ENCODE measurements at regions not wholly inside any gene's neighbourhood (a gene's known extent, or its start where the extent isn't known, plus 50 kb on each side); places are given as distances from the start of the nearest gene placed in this dataset.

- Histone ChIP-seq H3K9me3 (ENCODE audit: control insufficient read depth in 4 of 4, low read length in 3 of 4) (no peaks in the 10 kb centered on the region), H3K27me3 (ENCODE audit: control insufficient read depth in 4 of 4, insufficient read depth in 4 of 4, low read length in 3 of 4) (no peaks in the 10 kb centered on the region), H3K27ac (ENCODE audit: low read depth in 1 of 2, low read length in 2 of 2) (no peak overlapping the region), H3K36me3 (ENCODE audit: control insufficient read depth in 4 of 4, insufficient read depth in 3 of 4, low read depth in 1 of 4, low read length in 3 of 4) (no peaks in the 10 kb centered on the region), H3K4me1 (ENCODE audit: control insufficient read depth in 4 of 4, insufficient read depth in 4 of 4, low read length in 3 of 4) (no peaks in the 10 kb centered on the region), H3K9ac (ENCODE audit: low read depth in 1 of 2, low read length in 2 of 2) (no peak overlapping the region), H3K4me3 (ENCODE audit: low read depth in 1 of 3, low read length in 3 of 3) (no peak overlapping the region)
- WGBS: 83% methylated on average over 4 of the region's 4 CpGs
- TF ChIP-seq REST (IDR thresholded peaks at IDR 0.05) (no peak), TAF1 (conservative IDR thresholded peaks at IDR 0.05) (no peak)
- no peak for DNase-seq (ENCODE audit: low spot score)
Observed at GRCh38 chr13:110034031-110034549, 247.7 kb upstream of the IRS2 start.

GRCh38 chr13:110032969-110033368 is 246.6 kb upstream of the IRS2 start:
- H3K27ac ChIP-seq (ENCODE audit: low read depth in 1 of 2, low read length in 2 of 2): no peak overlapping the region
- no peaks in the 10 kb centered on the region for H3K4me1 ChIP-seq (ENCODE audit: control insufficient read depth in 4 of 4, insufficient read depth in 4 of 4, low read length in 3 of 4)
- H3K36me3 ChIP-seq (ENCODE audit: control insufficient read depth in 4 of 4, insufficient read depth in 3 of 4, low read depth in 1 of 4, low read length in 3 of 4): no peaks in the 10 kb centered on the region
- no peak overlapping the region for H3K9ac ChIP-seq (ENCODE audit: low read depth in 1 of 2, low read length in 2 of 2)
- no peaks in the 10 kb centered on the region for H3K27me3 ChIP-seq (ENCODE audit: control insufficient read depth in 4 of 4, insufficient read depth in 4 of 4, low read length in 3 of 4)
- no peak for DNase-seq (ENCODE audit: low spot score)
- WGBS: 68% methylated on average over 5 of the region's 5 CpGs
- TF ChIP-seq YY1 (IDR thresholded peaks at IDR 0.05): no peak
- TF ChIP-seq, protein P1, sequence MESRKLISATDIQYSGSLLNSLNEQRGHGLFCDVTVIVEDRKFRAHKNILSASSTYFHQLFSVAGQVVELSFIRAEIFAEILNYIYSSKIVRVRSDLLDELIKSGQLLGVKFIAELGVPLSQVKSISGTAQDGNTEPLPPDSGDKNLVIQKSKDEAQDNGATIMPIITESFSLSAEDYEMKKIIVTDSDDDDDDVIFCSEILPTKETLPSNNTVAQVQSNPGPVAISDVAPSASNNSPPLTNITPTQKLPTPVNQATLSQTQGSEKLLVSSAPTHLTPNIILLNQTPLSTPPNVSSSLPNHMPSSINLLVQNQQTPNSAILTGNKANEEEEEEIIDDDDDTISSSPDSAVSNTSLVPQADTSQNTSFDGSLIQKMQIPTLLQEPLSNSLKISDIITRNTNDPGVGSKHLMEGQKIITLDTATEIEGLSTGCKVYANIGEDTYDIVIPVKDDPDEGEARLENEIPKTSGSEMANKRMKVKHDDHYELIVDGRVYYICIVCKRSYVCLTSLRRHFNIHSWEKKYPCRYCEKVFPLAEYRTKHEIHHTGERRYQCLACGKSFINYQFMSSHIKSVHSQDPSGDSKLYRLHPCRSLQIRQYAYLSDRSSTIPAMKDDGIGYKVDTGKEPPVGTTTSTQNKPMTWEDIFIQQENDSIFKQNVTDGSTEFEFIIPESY (IDR thresholded peaks at IDR 0.05): no peak
- TF ChIP-seq HNF4G (IDR thresholded peaks at IDR 0.05): no peak
- no peak for TF ChIP-seq JUND (IDR thresholded peaks at IDR 0.05)
- no peak for TF ChIP-seq GABPA (IDR thresholded peaks at IDR 0.05 in 1 of 2, conservative IDR thresholded peaks at IDR 0.05 in 1 of 2)
- TF ChIP-seq, protein P2, sequence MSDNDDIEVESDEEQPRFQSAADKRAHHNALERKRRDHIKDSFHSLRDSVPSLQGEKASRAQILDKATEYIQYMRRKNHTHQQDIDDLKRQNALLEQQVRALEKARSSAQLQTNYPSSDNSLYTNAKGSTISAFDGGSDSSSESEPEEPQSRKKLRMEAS (IDR thresholded peaks at IDR 0.05): no peak
- TF ChIP-seq, protein P3, sequence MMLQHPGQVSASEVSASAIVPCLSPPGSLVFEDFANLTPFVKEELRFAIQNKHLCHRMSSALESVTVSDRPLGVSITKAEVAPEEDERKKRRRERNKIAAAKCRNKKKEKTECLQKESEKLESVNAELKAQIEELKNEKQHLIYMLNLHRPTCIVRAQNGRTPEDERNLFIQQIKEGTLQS (IDR thresholded peaks at IDR 0.05): no peak
- no peak overlapping the region for H3K4me3 ChIP-seq (ENCODE audit: low read depth in 1 of 3, low read length in 3 of 3)
- H3K9me3 ChIP-seq (ENCODE audit: control insufficient read depth in 4 of 4, low read length in 3 of 4): no peaks in the 10 kb centered on the region

DNA sequence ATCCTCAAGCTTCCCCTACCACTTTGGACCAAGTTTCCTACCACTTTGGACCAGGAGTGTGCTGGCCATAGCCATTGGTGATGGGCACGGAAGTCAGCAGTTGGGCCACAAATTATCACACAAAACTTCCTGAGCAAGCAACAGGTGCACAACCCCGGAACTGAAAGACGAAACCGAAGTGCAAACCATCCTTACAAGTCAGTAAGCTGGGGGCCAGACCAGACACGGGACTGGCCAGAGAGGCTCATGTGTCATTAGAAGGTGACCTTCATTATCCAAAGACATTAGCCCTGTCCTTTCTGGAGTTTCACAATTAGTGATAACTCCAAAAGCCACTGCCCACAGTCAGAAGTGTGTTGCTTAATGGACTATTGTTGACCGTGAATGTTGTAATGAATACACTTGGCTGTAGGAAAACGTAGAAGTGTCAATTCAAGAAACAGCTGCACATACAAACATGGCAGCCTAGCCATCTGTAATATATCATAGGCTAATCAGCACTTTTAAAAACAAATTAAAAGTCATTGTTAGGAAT is 244.1 kb upstream of the IRS2 start:
- TF ChIP-seq, protein P2 (IDR thresholded peaks at IDR 0.05): no peak
- peak in 1 of 2 donors; percentile 46 for TF ChIP-seq RXRA (IDR thresholded peaks at IDR 0.05)
- TF ChIP-seq HNF4A (conservative IDR thresholded peaks at IDR 0.05): peak; percentile 19 to 44
- TF ChIP-seq HNF4G (IDR thresholded peaks at IDR 0.05): no peak
- TF ChIP-seq EGR1 (IDR thresholded peaks at IDR 0.05; ENCODE audit: low read depth in 2 of 2): no peak
- no peak for TF ChIP-seq NR2F2 (IDR thresholded peaks at IDR 0.05)
- TF ChIP-seq, protein P4, sequence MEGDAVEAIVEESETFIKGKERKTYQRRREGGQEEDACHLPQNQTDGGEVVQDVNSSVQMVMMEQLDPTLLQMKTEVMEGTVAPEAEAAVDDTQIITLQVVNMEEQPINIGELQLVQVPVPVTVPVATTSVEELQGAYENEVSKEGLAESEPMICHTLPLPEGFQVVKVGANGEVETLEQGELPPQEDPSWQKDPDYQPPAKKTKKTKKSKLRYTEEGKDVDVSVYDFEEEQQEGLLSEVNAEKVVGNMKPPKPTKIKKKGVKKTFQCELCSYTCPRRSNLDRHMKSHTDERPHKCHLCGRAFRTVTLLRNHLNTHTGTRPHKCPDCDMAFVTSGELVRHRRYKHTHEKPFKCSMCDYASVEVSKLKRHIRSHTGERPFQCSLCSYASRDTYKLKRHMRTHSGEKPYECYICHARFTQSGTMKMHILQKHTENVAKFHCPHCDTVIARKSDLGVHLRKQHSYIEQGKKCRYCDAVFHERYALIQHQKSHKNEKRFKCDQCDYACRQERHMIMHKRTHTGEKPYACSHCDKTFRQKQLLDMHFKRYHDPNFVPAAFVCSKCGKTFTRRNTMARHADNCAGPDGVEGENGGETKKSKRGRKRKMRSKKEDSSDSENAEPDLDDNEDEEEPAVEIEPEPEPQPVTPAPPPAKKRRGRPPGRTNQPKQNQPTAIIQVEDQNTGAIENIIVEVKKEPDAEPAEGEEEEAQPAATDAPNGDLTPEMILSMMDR (IDR thresholded peaks at IDR 0.05; ENCODE audit: low read depth, low read length, missing input control): no peak
- no peak for TF ChIP-seq JUND (IDR thresholded peaks at IDR 0.05)
- TF ChIP-seq, protein P1 (IDR thresholded peaks at IDR 0.05): no peak
- TF ChIP-seq TAF1 (conservative IDR thresholded peaks at IDR 0.05): no peak
- TF ChIP-seq RAD21 (IDR thresholded peaks at IDR 0.05): peak in 1 of 2 donors; percentile 11
- TF ChIP-seq YY1 (IDR thresholded peaks at IDR 0.05): peak; percentile 34
- no peak overlapping the region for H3K4me3 ChIP-seq (ENCODE audit: low read depth in 1 of 3, low read length in 3 of 3)
- no peak overlapping the region for H3K9ac ChIP-seq (ENCODE audit: low read depth in 1 of 2, low read length in 2 of 2)
- 71% methylated on average over 7 of the region's 7 CpGs for WGBS
- H3K27me3 ChIP-seq (ENCODE audit: control insufficient read depth in 4 of 4, insufficient read depth in 4 of 4, low read length in 3 of 4): no peaks in the 10 kb centered on the region
- H3K27ac ChIP-seq (ENCODE audit: low read depth in 1 of 2, low read length in 2 of 2): no peak overlapping the region
- H3K36me3 ChIP-seq (ENCODE audit: control insufficient read depth in 4 of 4, insufficient read depth in 3 of 4, low read depth in 1 of 4, low read length in 3 of 4): no peaks in the 10 kb centered on the region
- no peaks in the 10 kb centered on the region for H3K4me1 ChIP-seq (ENCODE audit: control insufficient read depth in 4 of 4, insufficient read depth in 4 of 4, low read length in 3 of 4)
- no peak for DNase-seq (ENCODE audit: low spot score)
- H3K9me3 ChIP-seq (ENCODE audit: control insufficient read depth in 4 of 4, low read length in 3 of 4): no peaks in the 10 kb centered on the region
